ENCODE measurements at regions not wholly inside any gene's neighbourhood (a gene's known extent, or its start where the extent isn't known, plus 50 kb on each side); places are given as distances from the start of the nearest gene placed in this dataset.

GRCh38 chr9:2367970-2368369 is 253.6 kb upstream of the VLDLR start:
- no peak for DNase-seq (ENCODE audit: low spot score)
- Mint-ChIP-seq H3K27me3 (ENCODE audit: unreplicated experiment) (no peaks in the 10 kb centered on the region), H3K27ac (ENCODE audit: unreplicated experiment) (no peak overlapping the region), H3K9me3 (ENCODE audit: unreplicated experiment) (no peaks in the 10 kb centered on the region), H3K4me1 (ENCODE audit: unreplicated experiment) (no peaks in the 10 kb centered on the region), H3K36me3 (ENCODE audit: low read depth, unreplicated experiment) (no peaks in the 10 kb centered on the region), H3K4me3 (ENCODE audit: unreplicated experiment) (no peak overlapping the region)
- TF ChIP-seq, protein P1, sequence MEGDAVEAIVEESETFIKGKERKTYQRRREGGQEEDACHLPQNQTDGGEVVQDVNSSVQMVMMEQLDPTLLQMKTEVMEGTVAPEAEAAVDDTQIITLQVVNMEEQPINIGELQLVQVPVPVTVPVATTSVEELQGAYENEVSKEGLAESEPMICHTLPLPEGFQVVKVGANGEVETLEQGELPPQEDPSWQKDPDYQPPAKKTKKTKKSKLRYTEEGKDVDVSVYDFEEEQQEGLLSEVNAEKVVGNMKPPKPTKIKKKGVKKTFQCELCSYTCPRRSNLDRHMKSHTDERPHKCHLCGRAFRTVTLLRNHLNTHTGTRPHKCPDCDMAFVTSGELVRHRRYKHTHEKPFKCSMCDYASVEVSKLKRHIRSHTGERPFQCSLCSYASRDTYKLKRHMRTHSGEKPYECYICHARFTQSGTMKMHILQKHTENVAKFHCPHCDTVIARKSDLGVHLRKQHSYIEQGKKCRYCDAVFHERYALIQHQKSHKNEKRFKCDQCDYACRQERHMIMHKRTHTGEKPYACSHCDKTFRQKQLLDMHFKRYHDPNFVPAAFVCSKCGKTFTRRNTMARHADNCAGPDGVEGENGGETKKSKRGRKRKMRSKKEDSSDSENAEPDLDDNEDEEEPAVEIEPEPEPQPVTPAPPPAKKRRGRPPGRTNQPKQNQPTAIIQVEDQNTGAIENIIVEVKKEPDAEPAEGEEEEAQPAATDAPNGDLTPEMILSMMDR (IDR thresholded peaks at IDR 0.05; ENCODE audit: unreplicated experiment), result no peak

DNA sequence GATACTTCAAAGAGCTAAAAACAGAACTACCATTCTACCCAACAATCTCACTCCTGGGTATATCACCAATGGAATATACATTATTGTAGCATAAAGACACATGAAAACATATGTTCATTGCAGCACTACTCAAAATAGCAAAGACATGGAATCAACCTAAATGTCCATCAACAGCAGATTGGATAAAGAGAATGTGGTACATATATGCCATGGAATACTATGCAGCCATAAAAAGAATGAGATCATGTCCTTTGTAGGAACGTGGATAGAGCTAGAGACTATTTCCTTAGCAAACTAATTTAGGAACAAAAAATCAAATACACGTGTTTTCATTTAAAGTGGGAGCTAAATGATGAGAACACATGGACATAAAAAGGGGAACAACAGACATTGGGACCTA is 247.9 kb upstream of the VLDLR start:
- TF ChIP-seq, protein P1 (IDR thresholded peaks at IDR 0.05; ENCODE audit: unreplicated experiment), result no peak
- Mint-ChIP-seq H3K4me3 (ENCODE audit: unreplicated experiment) (no peak overlapping the region), H3K4me1 (ENCODE audit: unreplicated experiment) (no peaks in the 10 kb centered on the region), H3K9me3 (ENCODE audit: unreplicated experiment) (peaks cover 4% of the 10 kb centered on the region), H3K36me3 (ENCODE audit: low read depth, unreplicated experiment) (no peaks in the 10 kb centered on the region), H3K27ac (ENCODE audit: unreplicated experiment) (no peak overlapping the region), H3K27me3 (ENCODE audit: unreplicated experiment) (no peaks in the 10 kb centered on the region)
- no peak for DNase-seq (ENCODE audit: low spot score)

- TF ChIP-seq, protein P1 (IDR thresholded peaks at IDR 0.05; ENCODE audit: unreplicated experiment), result no peak
- H3K4me1 Mint-ChIP-seq (ENCODE audit: unreplicated experiment), result no peaks in the 10 kb centered on the region
- H3K27ac Mint-ChIP-seq (ENCODE audit: unreplicated experiment), result no peak overlapping the region
- H3K9me3 Mint-ChIP-seq (ENCODE audit: unreplicated experiment), result peaks cover 4% of the 10 kb centered on the region
- H3K27me3 Mint-ChIP-seq (ENCODE audit: unreplicated experiment), result peaks cover 3% of the 10 kb centered on the region
- H3K4me3 Mint-ChIP-seq (ENCODE audit: unreplicated experiment), result no peak overlapping the region
- DNase-seq (ENCODE audit: low spot score), result no peak
- no peaks in the 10 kb centered on the region for H3K36me3 Mint-ChIP-seq (ENCODE audit: low read depth, unreplicated experiment)
Observed at GRCh38 chr9:2375114-2375513, 246.5 kb upstream of the VLDLR start.

- Mint-ChIP-seq H3K4me1 (ENCODE audit: unreplicated experiment) (no peaks in the 10 kb centered on the region), H3K4me3 (ENCODE audit: unreplicated experiment) (no peak overlapping the region), H3K27me3 (ENCODE audit: unreplicated experiment) (peaks cover 3% of the 10 kb centered on the region), H3K36me3 (ENCODE audit: low read depth, unreplicated experiment) (no peaks in the 10 kb centered on the region), H3K27ac (ENCODE audit: unreplicated experiment) (no peak overlapping the region), H3K9me3 (ENCODE audit: unreplicated experiment) (peaks cover 4% of the 10 kb centered on the region)
- no peak for DNase-seq (ENCODE audit: low spot score)
- TF ChIP-seq, protein P1 (IDR thresholded peaks at IDR 0.05; ENCODE audit: unreplicated experiment), result no peak
Observed at GRCh38 chr9:2377117-2377516, 244.5 kb upstream of the VLDLR start.

- Mint-ChIP-seq H3K4me1 (ENCODE audit: unreplicated experiment) (no peaks in the 10 kb centered on the region), H3K27ac (ENCODE audit: unreplicated experiment) (no peak overlapping the region), H3K9me3 (ENCODE audit: unreplicated experiment) (peaks cover 4% of the 10 kb centered on the region), H3K4me3 (ENCODE audit: unreplicated experiment) (no peak overlapping the region), H3K36me3 (ENCODE audit: low read depth, unreplicated experiment) (no peaks in the 10 kb centered on the region), H3K27me3 (ENCODE audit: unreplicated experiment) (peaks cover 3% of the 10 kb centered on the region)
- TF ChIP-seq, protein P1 (IDR thresholded peaks at IDR 0.05; ENCODE audit: unreplicated experiment), result no peak
- DNase-seq (ENCODE audit: low spot score), result no peak
Observed at GRCh38 chr9:2377834-2378233, 243.8 kb upstream of the VLDLR start.

Data from endothelial cell (in vitro differentiated cells).